ENCODE measurements at regions not wholly inside any gene's neighbourhood (a gene's known extent, or its start where the extent isn't known, plus 50 kb on each side); places are given as distances from the start of the nearest gene placed in this dataset.

DNA sequence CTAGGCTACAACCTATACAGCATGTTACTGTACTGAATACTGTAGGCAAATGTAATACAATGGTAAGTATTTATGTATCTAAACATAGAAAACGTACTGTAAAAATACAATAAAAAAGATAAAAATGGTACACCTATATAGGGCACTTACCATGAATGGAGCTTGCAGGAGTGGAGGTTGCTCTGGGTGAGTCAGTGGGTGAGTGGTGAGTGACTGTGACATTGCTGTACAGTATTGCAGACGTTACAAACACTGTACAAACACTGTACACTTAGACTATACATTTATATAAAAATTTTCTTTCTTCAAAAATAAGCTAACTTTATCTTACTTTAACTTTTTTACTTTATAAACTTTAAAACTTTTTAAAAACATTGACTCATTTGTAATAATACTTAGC, 190.3 kb upstream of the NR3C2 start:
- TF ChIP-seq POLR2AphosphoS5 (IDR thresholded peaks at IDR 0.05; ENCODE audit: low read depth, low read length) (no peak), NRF1 (IDR thresholded peaks at IDR 0.05; ENCODE audit: low read depth, low read length) (no peak), CBX8 (IDR thresholded peaks at IDR 0.05; ENCODE audit: borderline replicate concordance, low read depth, low read length) (no peak), JUN (IDR thresholded peaks at IDR 0.05; ENCODE audit: low read depth, low read length) (no peak), SP4 (IDR thresholded peaks at IDR 0.05; ENCODE audit: low read length) (no peak), SAP30 (IDR thresholded peaks at IDR 0.05; ENCODE audit: insufficient read depth, insufficient replicate concordance, low read length) (no peak), SIX5 (IDR thresholded peaks at IDR 0.05; ENCODE audit: low read depth, low read length) (no peak), RBBP5 (IDR thresholded peaks at IDR 0.05; ENCODE audit: borderline replicate concordance, low read depth, low read length) (no peak), POU5F1 (IDR thresholded peaks at IDR 0.05; ENCODE audit: low read depth, low read length) (no peak), ASH2L (IDR thresholded peaks at IDR 0.05; ENCODE audit: low read length) (no peak)
- H3K27me3 ChIP-seq (replicated peaks in 1 of 4; ENCODE audit: control insufficient read depth in 3 of 4, extremely low read depth in 1 of 4, insufficient read depth in 3 of 4, low read length in 3 of 4): no peaks in the 10 kb centered on the region
- no peaks in the 10 kb centered on the region; a peak in 1 of 8 replicates for H3K36me3 ChIP-seq (ENCODE audit: control insufficient read depth in 2 of 4, insufficient read depth in 4 of 4, low read length in 3 of 4)
- no peak overlapping the region for H3K23ac ChIP-seq (ENCODE audit: insufficient read length)
- no peak overlapping the region for H3K9ac ChIP-seq (replicated peaks in 1 of 4; ENCODE audit: extremely low read depth in 1 of 4, low read depth in 3 of 4, low read length in 3 of 4)
- no peak overlapping the region for H2BK15ac ChIP-seq (ENCODE audit: low read length)
- no peak overlapping the region for H3K4me3 ChIP-seq (ENCODE audit: extremely low read depth in 1 of 4, insufficient read depth in 2 of 4, low read depth in 3 of 4, low read length in 4 of 4)
- no peak overlapping the region for H3K4me2 ChIP-seq (ENCODE audit: insufficient read depth in 1 of 2, low read depth in 2 of 2, low read length in 2 of 2)
- FAIRE-seq (no peak), DNase-seq (ENCODE audit: low read depth in 1 of 2, low spot score in 2 of 2) (no peak)
- no peak overlapping the region for H4K5ac ChIP-seq (ENCODE audit: insufficient read length, low read depth, low read length)
- H4K91ac ChIP-seq (replicated peaks; ENCODE audit: insufficient read length, low read length): no peak overlapping the region
- H4K20me1 ChIP-seq (replicated peaks in 1 of 2; ENCODE audit: control insufficient read depth in 1 of 2, insufficient read depth in 2 of 2, low read length in 2 of 2): no peaks in the 10 kb centered on the region
- ChIA-PET POLR2A (ENCODE audit: partially characterized antibody) (no interaction called here), CTCF (ENCODE audit: partially characterized antibody) (interaction anchor here (0.6 kb wide), 1 partner anchor 251 kb away, joined by 3 read pairs; no protein-coding TSS in a partner anchor)
- H2BK5ac ChIP-seq (ENCODE audit: low read depth, low read length): no peak overlapping the region
- no peaks in the 10 kb centered on the region for H3K4me1 ChIP-seq (replicated peaks in 1 of 4; ENCODE audit: control insufficient read depth in 3 of 4, insufficient read depth in 4 of 4, low read length in 3 of 4)
- H2BK20ac ChIP-seq (ENCODE audit: low read length): no peak overlapping the region
- H3K27ac ChIP-seq (ENCODE audit: low read depth, low read length): no peak overlapping the region
- H2BK12ac ChIP-seq (ENCODE audit: low read depth, low read length): no peak overlapping the region
- no peak overlapping the region for H3K4ac ChIP-seq (replicated peaks; ENCODE audit: insufficient read length, low read depth, low read length)
- no peak overlapping the region for H4K8ac ChIP-seq (ENCODE audit: extremely low read depth, insufficient read depth, low read length)
- H3K23me2 ChIP-seq (ENCODE audit: low read depth, low read length): no peaks in the 10 kb centered on the region
- no peak overlapping the region for H2AK5ac ChIP-seq (ENCODE audit: low read depth, low read length)
- H3K14ac ChIP-seq (ENCODE audit: insufficient read length): no peak overlapping the region
- H2BK120ac ChIP-seq (replicated peaks; ENCODE audit: low read depth, low read length): no peak overlapping the region
- H3K9me3 ChIP-seq (ENCODE audit: insufficient read depth in 2 of 2, low read depth in 1 of 2, low read length in 1 of 2): peaks cover 7 to 12% of the 10 kb centered on the region in 2 experiments
- no peaks in the 10 kb centered on the region for H3K79me2 ChIP-seq (ENCODE audit: control insufficient read depth in 1 of 2, insufficient read depth in 2 of 2, low read length in 2 of 2)
- 89% methylated on average over 2 of the region's 2 CpGs; no CpG with 5 or more reads in 1 of the 2 experiments for WGBS, 2 experiments (ENCODE audit: extremely low coverage in 1 of 2, insufficient coverage in 1 of 2, insufficient read length in 1 of 2, insufficient replicate concordance in 2 of 2, low coverage in 1 of 2, low lambda C conversion rate in 2 of 2, missing lambda C conversion rate in 1 of 2)
- H3K79me1 ChIP-seq (ENCODE audit: low read depth, low read length): no peaks in the 10 kb centered on the region
- H2AFZ ChIP-seq (ENCODE audit: low read length): no peak overlapping the region
- no peak overlapping the region for H3K56ac ChIP-seq (replicated peaks; ENCODE audit: insufficient read length, low read depth, low read length)
- no peak overlapping the region for H3K18ac ChIP-seq (ENCODE audit: extremely low read depth, low read length)

Measured in H1 (cell line).